ENCODE measurements at regions not wholly inside any gene's neighbourhood (a gene's known extent, or its start where the extent isn't known, plus 50 kb on each side); places are given as distances from the start of the nearest gene placed in this dataset.

- no peak for DNase-seq (ENCODE audit: low read depth, low spot score)
- no peaks in the 10 kb centered on the region for H3K36me3 ChIP-seq (ENCODE audit: insufficient read depth, insufficient read length, low read length)
- no peaks in the 10 kb centered on the region for H3K4me1 ChIP-seq (ENCODE audit: insufficient read depth, insufficient read length)
- no peak overlapping the region for H3K9ac ChIP-seq (ENCODE audit: insufficient read length, low read depth)
- TF ChIP-seq SUZ12 (IDR thresholded peaks at IDR 0.05; ENCODE audit: extremely low read depth, insufficient read depth, insufficient read length) = no peak
- TF ChIP-seq YY1 (IDR thresholded peaks at IDR 0.05; ENCODE audit: insufficient read depth, insufficient read length) = no peak
- TF ChIP-seq ZNF274 (IDR thresholded peaks at IDR 0.05; ENCODE audit: low read depth, low read length) = no peak
- H3K4me3 ChIP-seq (ENCODE audit: insufficient read length, low read depth) = no peak overlapping the region
- H3K27me3 ChIP-seq (ENCODE audit: insufficient read depth, insufficient read length) = no peaks in the 10 kb centered on the region
- H3K9me3 ChIP-seq (ENCODE audit: insufficient read depth, low read length) = no peaks in the 10 kb centered on the region
Measured at GRCh38 chr10:52706332-52707070, 66.1 kb downstream of the MBL2 start.
